Endodermal cell (in vitro differentiated cells): ENCODE measurements at regions not wholly inside any gene's neighbourhood (a gene's known extent, or its start where the extent isn't known, plus 50 kb on each side); places are given as distances from the start of the nearest gene placed in this dataset.

Source experiments
- DNase-seq: peaks from one replicate; pipeline ENCODE4 v3.0.0-alpha.2; 2017
- H3K27ac ChIP-seq: 2 replicates; pipeline ENCODE4 v1.5.1; 2013; ENCODE audit warnings: mild to moderate bottlenecking, low read depth, low read length, moderate library complexity
- H3K27me3 ChIP-seq: 2 replicates; pipeline ENCODE4 v1.6.1; 2013; ENCODE audit warnings: mild to moderate bottlenecking, low read length, moderate library complexity; ENCODE audit not compliant: insufficient read depth, control insufficient read depth, poor library complexity, severe bottlenecking
- H3K36me3 ChIP-seq: 2 replicates; pipeline ENCODE4 v1.7.0; 2013; ENCODE audit warnings: mild to moderate bottlenecking, low read length, moderate library complexity; ENCODE audit not compliant: control insufficient read depth, insufficient read depth
- H3K4me1 ChIP-seq: one replicate; pipeline ENCODE4 v1.7.0; 2013; ENCODE audit warnings: low read length; ENCODE audit not compliant: control insufficient read depth, insufficient read depth
- H3K4me3 ChIP-seq: 2 replicates; pipeline ENCODE4 v1.5.1; 2013; ENCODE audit warnings: mild to moderate bottlenecking, low read length, moderate library complexity
- H3K9ac ChIP-seq: 2 replicates; pipeline ENCODE4 v1.6.1; 2013; ENCODE audit warnings: mild to moderate bottlenecking, low read length, moderate library complexity; ENCODE audit not compliant: poor library complexity, severe bottlenecking; ENCODE audit errors: extremely low read depth
- H3K9me3 ChIP-seq: 2 replicates; pipeline ENCODE4 v1.6.1; 2013; ENCODE audit warnings: mild to moderate bottlenecking, low read length, moderate library complexity; ENCODE audit not compliant: control insufficient read depth
- H3K27ac Mint-ChIP-seq: 2 replicates; pipeline ENCODE4 v1.8.0; 2020; ENCODE audit warnings: mixed read lengths
- H3K27me3 Mint-ChIP-seq: 2 replicates; pipeline ENCODE4 v1.8.0; 2021; ENCODE audit warnings: mild to moderate bottlenecking, mixed read lengths; ENCODE audit not compliant: insufficient read depth
- H3K36me3 Mint-ChIP-seq: 2 replicates; pipeline ENCODE4 v1.8.0; 2020; ENCODE audit warnings: low read depth, mixed read lengths
- H3K4me1 Mint-ChIP-seq: 2 replicates; pipeline ENCODE4 v1.8.0; 2020; ENCODE audit warnings: mixed read lengths
- H3K4me3 Mint-ChIP-seq: 2 replicates; pipeline ENCODE4 v1.8.0; 2020; ENCODE audit warnings: mild to moderate bottlenecking, moderate library complexity, mixed read lengths
- H3K9me3 Mint-ChIP-seq: 2 replicates; pipeline ENCODE4 v1.8.0; 2020; ENCODE audit warnings: mild to moderate bottlenecking, mixed read lengths
- CTCF ChIP-seq: fragments of 200-600 bp; sonication (generic); conservative IDR thresholded peaks from 2 replicates; pipeline ENCODE4 v1.5.0; 2021; ENCODE audit warnings: antibody characterized with exemption, mild to moderate bottlenecking
- WGBS, 2 experiments: methylation state at CpG; one replicate each; pipeline versions ENCODE4 v1.1.5 to v1.1.7; 2013; ENCODE audit warnings: missing lambda C conversion rate in 2 of 2, mixed read lengths in 1 of 2; ENCODE audit not compliant: insufficient coverage in 1 of 2, insufficient read length in 1 of 2; 5-methylcytosine and 5-hydroxymethylcytosine counted together

- peaks cover 8% of the 10 kb centered on the region for H3K4me1 Mint-ChIP-seq
- Histone ChIP-seq H3K27me3 (no peaks in the 10 kb centered on the region), H3K9ac (no peak overlapping the region), H3K9me3 (no peaks in the 10 kb centered on the region), H3K4me3 (no peak overlapping the region), H3K27ac (no peak overlapping the region), H3K36me3 (no peaks in the 10 kb centered on the region), H3K4me1 (no peaks in the 10 kb centered on the region)
- H3K27ac Mint-ChIP-seq, result no peak overlapping the region
- H3K27me3 Mint-ChIP-seq, result no peaks in the 10 kb centered on the region
- peaks cover 2% of the 10 kb centered on the region for H3K9me3 Mint-ChIP-seq
- 90 to 91% methylated on average over 13 to 14 of the region's 14 CpGs for WGBS, 2 experiments
- no peaks in the 10 kb centered on the region for H3K36me3 Mint-ChIP-seq
- TF ChIP-seq CTCF, result no peak
- no peak overlapping the region for H3K4me3 Mint-ChIP-seq
- DNase-seq, result peak; percentile 41
These were observed 72.7 kb upstream of the MAP4K4 start for GRCh38 chr2:101624706-101625332.

GRCh38 chr2:101623031-101623521 lies 74.4 kb upstream of the MAP4K4 start:
- WGBS, 2 experiments, result 92 to 100% methylated on average over 2 to 5 of the region's 5 CpGs
- H3K9me3 Mint-ChIP-seq, result peaks cover 2% of the 10 kb centered on the region
- TF ChIP-seq CTCF, result no peak

GRCh38 chr2:101622210-101623030 lies 75.1 kb upstream of the MAP4K4 start:
- no peaks in the 10 kb centered on the region for H3K36me3 ChIP-seq
- 83 to 84% methylated on average over 12 to 16 of the region's 16 CpGs for WGBS, 2 experiments
- no peaks in the 10 kb centered on the region for H3K27me3 ChIP-seq
- H3K36me3 Mint-ChIP-seq, result no peaks in the 10 kb centered on the region
- H3K27ac ChIP-seq, result no peak overlapping the region
- no peaks in the 10 kb centered on the region for H3K9me3 Mint-ChIP-seq
- peak; percentile 46 for DNase-seq
- peaks cover 12% of the 10 kb centered on the region for H3K4me1 Mint-ChIP-seq
- TF ChIP-seq CTCF, result no peak
- no peak overlapping the region for H3K9ac ChIP-seq
- no peaks in the 10 kb centered on the region for H3K4me1 ChIP-seq
- no peak overlapping the region for H3K4me3 Mint-ChIP-seq
- H3K27me3 Mint-ChIP-seq, result no peaks in the 10 kb centered on the region
- H3K27ac Mint-ChIP-seq, result no peak overlapping the region
- H3K4me3 ChIP-seq, result no peak overlapping the region
- H3K9me3 ChIP-seq, result no peaks in the 10 kb centered on the region

More at GRCh38 chr2:101623031-101623521, 74.4 kb upstream of the MAP4K4 start:
- no peak overlapping the region for H3K9ac ChIP-seq
- no peaks in the 10 kb centered on the region for H3K27me3 ChIP-seq
- Mint-ChIP-seq H3K4me3 (no peak overlapping the region), H3K27me3 (no peaks in the 10 kb centered on the region), H3K4me1 (peaks cover 8% of the 10 kb centered on the region), H3K36me3 (no peaks in the 10 kb centered on the region), H3K27ac (no peak overlapping the region)
- H3K4me3 ChIP-seq, result no peak overlapping the region
- DNase-seq, result peak; percentile 2
- H3K36me3 ChIP-seq, result no peaks in the 10 kb centered on the region
- no peaks in the 10 kb centered on the region for H3K9me3 ChIP-seq
- H3K4me1 ChIP-seq, result no peaks in the 10 kb centered on the region
- no peak overlapping the region for H3K27ac ChIP-seq
